Gastroesophageal sphincter (tissue), 3 donors: ENCODE measurements at regions not wholly inside any gene's neighbourhood (a gene's known extent, or its start where the extent isn't known, plus 50 kb on each side); places are given as distances from the start of the nearest gene placed in this dataset.

Experiments used
- EP300 ChIP-seq: sonication (generic); formaldehyde crosslinking; IDR thresholded peaks from one replicate; pipeline ENCODE4 v1.6.1; 2017; ENCODE audit warnings: antibody characterized with exemption, mild to moderate bottlenecking
- POLR2A ChIP-seq, 2 donors: fragments of 450-650 bp; IDR thresholded peaks; one replicate each; pipeline ENCODE4 v1.6.1; 2017; ENCODE audit warnings: antibody characterized with exemption in 2 of 2, mild to moderate bottlenecking in 2 of 2, moderate library complexity in 1 of 2
- POLR2AphosphoS5 ChIP-seq: sonication (generic); formaldehyde crosslinking; IDR thresholded peaks from one replicate; pipeline ENCODE4 v1.6.1; 2017; ENCODE audit warnings: antibody characterized with exemption
- TF ChIP-seq, protein P1 (sequence below), 4 experiments: fragments of 200-600 bp in 2 of 4; fragments of 450-650 bp in 2 of 4; sonication (generic) in 1 of 4; IDR thresholded peaks; one replicate each; pipeline ENCODE4 v1.5.1; 2017 to 2019; ENCODE audit warnings: antibody characterized with exemption in 4 of 4, mild to moderate bottlenecking in 2 of 4, moderate library complexity in 2 of 4

DNA sequence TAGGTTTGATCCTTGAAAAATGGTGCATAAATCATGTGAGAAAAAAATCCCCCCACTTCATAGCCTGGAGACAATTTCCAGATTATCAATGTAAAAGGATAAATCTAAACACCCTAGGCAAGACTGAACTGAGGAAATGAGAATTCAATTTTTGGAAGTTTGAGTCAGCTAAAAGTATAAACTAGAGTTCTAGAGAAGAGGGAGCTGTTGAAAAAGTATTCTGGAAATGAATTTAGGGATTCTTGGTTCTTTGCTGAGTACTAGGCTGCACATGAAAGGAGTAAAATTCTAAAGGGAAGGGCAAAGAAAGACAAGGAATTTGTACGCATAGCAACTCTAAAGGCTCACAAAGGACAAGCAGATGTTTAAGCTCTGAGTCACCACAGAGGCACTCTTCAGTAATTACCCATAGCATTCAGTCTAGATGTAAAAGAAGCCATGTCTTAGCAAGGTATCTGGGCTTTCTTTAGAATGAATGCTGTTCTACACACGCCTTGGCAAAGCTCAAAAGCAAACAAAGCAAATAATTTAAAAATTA, 896.5 kb downstream of the PDHA2 start:
- TF ChIP-seq, protein P1, sequence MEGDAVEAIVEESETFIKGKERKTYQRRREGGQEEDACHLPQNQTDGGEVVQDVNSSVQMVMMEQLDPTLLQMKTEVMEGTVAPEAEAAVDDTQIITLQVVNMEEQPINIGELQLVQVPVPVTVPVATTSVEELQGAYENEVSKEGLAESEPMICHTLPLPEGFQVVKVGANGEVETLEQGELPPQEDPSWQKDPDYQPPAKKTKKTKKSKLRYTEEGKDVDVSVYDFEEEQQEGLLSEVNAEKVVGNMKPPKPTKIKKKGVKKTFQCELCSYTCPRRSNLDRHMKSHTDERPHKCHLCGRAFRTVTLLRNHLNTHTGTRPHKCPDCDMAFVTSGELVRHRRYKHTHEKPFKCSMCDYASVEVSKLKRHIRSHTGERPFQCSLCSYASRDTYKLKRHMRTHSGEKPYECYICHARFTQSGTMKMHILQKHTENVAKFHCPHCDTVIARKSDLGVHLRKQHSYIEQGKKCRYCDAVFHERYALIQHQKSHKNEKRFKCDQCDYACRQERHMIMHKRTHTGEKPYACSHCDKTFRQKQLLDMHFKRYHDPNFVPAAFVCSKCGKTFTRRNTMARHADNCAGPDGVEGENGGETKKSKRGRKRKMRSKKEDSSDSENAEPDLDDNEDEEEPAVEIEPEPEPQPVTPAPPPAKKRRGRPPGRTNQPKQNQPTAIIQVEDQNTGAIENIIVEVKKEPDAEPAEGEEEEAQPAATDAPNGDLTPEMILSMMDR (IDR thresholded peaks at IDR 0.05), result no peak
- TF ChIP-seq POLR2A (IDR thresholded peaks at IDR 0.05) (no peak), POLR2AphosphoS5 (no peak), EP300 (no peak)
